Loucy (cell line): ENCODE measurements at regions not wholly inside any gene's neighbourhood (a gene's known extent, or its start where the extent isn't known, plus 50 kb on each side); places are given as distances from the start of the nearest gene placed in this dataset.

Source experiments
- EZH2phosphoT487 ChIP-seq: fragments of 200-600 bp; IDR thresholded peaks from 2 replicates; pipeline ENCODE4 v1.6.1; 2018; ENCODE audit warnings: antibody characterized with exemption, mild to moderate bottlenecking, moderate library complexity, borderline replicate concordance
- TF ChIP-seq, protein P1 (sequence below): fragments of 200-600 bp; sonication (generic); conservative IDR thresholded peaks from 2 replicates; pipeline ENCODE4 v1.5.1; 2014; ENCODE audit warnings: mild to moderate bottlenecking, antibody characterized with exemption, low read length

DNA sequence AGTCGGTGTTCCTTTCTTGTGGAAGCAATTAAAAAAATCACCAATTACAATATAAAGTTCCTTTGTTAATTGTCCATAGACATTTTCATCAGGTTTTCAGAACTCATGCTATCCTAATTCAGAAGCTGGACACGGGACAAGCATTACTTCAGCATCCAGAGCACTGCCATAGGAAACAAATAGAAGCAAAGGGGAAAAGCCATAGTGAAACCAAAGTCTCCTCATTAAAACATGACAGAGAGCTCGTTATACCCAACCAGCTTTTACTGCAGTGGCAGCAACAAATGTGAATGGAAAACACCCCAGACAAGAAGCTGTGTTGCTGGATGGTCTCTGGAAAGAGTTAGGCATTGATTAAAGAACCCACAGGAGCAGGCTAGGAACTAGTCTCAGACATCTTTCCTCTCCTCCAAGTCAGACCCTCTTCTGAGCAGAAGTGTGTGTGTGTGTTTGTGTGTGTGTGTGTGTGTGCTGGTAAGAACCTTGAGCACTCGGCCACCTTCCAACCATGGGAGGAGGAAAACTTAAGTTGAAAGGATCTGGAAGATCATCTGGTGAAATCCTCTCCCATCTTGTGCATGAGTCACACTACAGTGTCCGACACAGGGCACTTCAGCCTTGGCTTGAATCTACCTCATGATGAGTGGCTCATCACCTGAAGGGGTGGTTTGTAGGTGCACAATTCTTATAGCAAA is 162.6 kb upstream of the ADAMTS16 start:
- TF ChIP-seq, protein P1, sequence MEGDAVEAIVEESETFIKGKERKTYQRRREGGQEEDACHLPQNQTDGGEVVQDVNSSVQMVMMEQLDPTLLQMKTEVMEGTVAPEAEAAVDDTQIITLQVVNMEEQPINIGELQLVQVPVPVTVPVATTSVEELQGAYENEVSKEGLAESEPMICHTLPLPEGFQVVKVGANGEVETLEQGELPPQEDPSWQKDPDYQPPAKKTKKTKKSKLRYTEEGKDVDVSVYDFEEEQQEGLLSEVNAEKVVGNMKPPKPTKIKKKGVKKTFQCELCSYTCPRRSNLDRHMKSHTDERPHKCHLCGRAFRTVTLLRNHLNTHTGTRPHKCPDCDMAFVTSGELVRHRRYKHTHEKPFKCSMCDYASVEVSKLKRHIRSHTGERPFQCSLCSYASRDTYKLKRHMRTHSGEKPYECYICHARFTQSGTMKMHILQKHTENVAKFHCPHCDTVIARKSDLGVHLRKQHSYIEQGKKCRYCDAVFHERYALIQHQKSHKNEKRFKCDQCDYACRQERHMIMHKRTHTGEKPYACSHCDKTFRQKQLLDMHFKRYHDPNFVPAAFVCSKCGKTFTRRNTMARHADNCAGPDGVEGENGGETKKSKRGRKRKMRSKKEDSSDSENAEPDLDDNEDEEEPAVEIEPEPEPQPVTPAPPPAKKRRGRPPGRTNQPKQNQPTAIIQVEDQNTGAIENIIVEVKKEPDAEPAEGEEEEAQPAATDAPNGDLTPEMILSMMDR = no peak
- TF ChIP-seq EZH2phosphoT487 = no peak
